Nephron (organoid): ENCODE measurements at regions not wholly inside any gene's neighbourhood (a gene's known extent, or its start where the extent isn't known, plus 50 kb on each side); places are given as distances from the start of the nearest gene placed in this dataset.
"Not testable (repeated sequence)": the region's sequence is repeated elsewhere in the genome, so short reads cannot be mapped to it uniquely, and the experiment has no call there.

Experiments used
- H3K27ac Mint-ChIP-seq, 3 experiments: 2 replicates each; pipeline ENCODE4 v1.8.0; 2020; ENCODE audit warnings: mixed read lengths in 3 of 3, mild to moderate bottlenecking in 2 of 3, moderate library complexity in 1 of 3
- H3K27me3 Mint-ChIP-seq: 2 replicates; pipeline ENCODE4 v1.8.0; 2021; ENCODE audit warnings: low read depth, mild to moderate bottlenecking, moderate library complexity, mixed read lengths
- H3K36me3 Mint-ChIP-seq: 2 replicates; pipeline ENCODE4 v1.8.0; 2020; ENCODE audit warnings: low read depth, mixed read lengths
- H3K4me1 Mint-ChIP-seq: 2 replicates; pipeline ENCODE4 v1.8.0; 2020; ENCODE audit warnings: mixed read lengths
- H3K4me3 Mint-ChIP-seq, 3 experiments: 2 replicates each; pipeline ENCODE4 v1.8.0; 2020; ENCODE audit warnings: mild to moderate bottlenecking in 3 of 3, mixed read lengths in 3 of 3, moderate library complexity in 2 of 3
- H3K9me3 Mint-ChIP-seq: 2 replicates; pipeline ENCODE4 v1.8.0; 2020; ENCODE audit warnings: mixed read lengths
- TF ChIP-seq, protein P1 (sequence below), 3 experiments: fragments of 200-600 bp; sonication (generic); IDR thresholded peaks; one replicate each; pipeline ENCODE4 v1.5.0; 2021; ENCODE audit warnings: antibody characterized with exemption in 3 of 3; ENCODE audit not compliant: unreplicated experiment in 3 of 3

GRCh38 chr4:14339715-14340114 is 662.6 kb upstream of the CPEB2 start:
- Mint-ChIP-seq H3K4me1 (no peaks in the 10 kb centered on the region), H3K9me3 (no peaks in the 10 kb centered on the region), H3K4me3 (no peak overlapping the region), H3K27ac (no peak overlapping the region), H3K27me3 (no peaks in the 10 kb centered on the region), H3K36me3 (no peaks in the 10 kb centered on the region)
- TF ChIP-seq, protein P1, sequence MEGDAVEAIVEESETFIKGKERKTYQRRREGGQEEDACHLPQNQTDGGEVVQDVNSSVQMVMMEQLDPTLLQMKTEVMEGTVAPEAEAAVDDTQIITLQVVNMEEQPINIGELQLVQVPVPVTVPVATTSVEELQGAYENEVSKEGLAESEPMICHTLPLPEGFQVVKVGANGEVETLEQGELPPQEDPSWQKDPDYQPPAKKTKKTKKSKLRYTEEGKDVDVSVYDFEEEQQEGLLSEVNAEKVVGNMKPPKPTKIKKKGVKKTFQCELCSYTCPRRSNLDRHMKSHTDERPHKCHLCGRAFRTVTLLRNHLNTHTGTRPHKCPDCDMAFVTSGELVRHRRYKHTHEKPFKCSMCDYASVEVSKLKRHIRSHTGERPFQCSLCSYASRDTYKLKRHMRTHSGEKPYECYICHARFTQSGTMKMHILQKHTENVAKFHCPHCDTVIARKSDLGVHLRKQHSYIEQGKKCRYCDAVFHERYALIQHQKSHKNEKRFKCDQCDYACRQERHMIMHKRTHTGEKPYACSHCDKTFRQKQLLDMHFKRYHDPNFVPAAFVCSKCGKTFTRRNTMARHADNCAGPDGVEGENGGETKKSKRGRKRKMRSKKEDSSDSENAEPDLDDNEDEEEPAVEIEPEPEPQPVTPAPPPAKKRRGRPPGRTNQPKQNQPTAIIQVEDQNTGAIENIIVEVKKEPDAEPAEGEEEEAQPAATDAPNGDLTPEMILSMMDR (IDR thresholded peaks at IDR 0.05; ENCODE audit: unreplicated experiment in 3 of 3) = no peak

- H3K27me3 Mint-ChIP-seq = no peaks in the 10 kb centered on the region
- H3K4me3 Mint-ChIP-seq = no peak overlapping the region
- no peaks in the 10 kb centered on the region for H3K9me3 Mint-ChIP-seq
- TF ChIP-seq, protein P1 (IDR thresholded peaks at IDR 0.05; ENCODE audit: unreplicated experiment in 3 of 3) = no peak
- H3K27ac Mint-ChIP-seq = no peak overlapping the region
- H3K4me1 Mint-ChIP-seq = peaks cover 3% of the 10 kb centered on the region
- no peaks in the 10 kb centered on the region for H3K36me3 Mint-ChIP-seq
Measured at GRCh38 chr4:14340321-14340720, 662.0 kb upstream of the CPEB2 start.

DNA sequence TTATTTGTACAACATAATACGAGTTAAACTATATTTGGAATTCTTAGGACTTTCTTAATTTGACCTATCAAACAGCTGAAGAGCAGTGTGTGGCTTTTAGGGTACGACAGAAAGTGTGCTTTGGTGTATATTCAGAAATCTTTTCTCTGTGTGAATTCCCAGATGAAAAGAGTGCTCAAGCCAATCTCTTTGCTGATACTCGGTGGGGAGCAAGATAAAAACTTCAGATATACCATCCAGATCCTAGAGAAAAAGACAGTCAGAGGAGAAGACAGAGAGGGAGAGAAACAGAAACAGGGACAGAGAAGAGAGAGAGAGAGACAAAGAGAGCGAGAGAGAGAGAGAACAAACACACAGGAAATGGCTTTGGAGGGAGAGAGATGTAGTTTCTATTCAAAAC is 658.3 kb upstream of the CPEB2 start:
- Mint-ChIP-seq H3K4me1 (peaks cover 4% of the 10 kb centered on the region), H3K9me3 (no peaks in the 10 kb centered on the region)
- TF ChIP-seq, protein P1 (IDR thresholded peaks at IDR 0.05; ENCODE audit: unreplicated experiment in 3 of 3) = no peak

DNA sequence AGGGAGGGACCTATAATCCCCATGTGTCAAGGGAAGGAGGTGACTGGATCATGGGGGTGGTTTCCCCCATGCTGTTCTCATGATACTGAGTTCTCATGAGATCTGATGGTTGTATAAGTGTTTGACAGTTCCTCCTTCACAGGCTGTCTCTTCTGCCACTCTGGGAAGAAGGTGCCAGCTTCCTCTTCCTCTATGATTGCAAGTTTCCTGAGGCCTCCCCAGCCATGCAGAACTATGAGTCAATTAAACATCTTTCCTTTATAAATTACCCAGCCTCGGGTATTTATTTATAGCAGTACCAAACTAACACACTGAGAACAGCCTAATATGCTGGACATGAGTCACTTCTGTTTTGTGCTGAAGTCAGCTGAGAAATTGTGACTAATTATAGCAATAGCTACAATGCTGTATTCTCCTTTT is 656.9 kb upstream of the CPEB2 start:
- H3K4me3 Mint-ChIP-seq = no peak overlapping the region

More for the DNA sequence above, 658.3 kb upstream of the CPEB2 start:
- no peak overlapping the region for H3K4me3 Mint-ChIP-seq
- no peaks in the 10 kb centered on the region for H3K36me3 Mint-ChIP-seq
- no peaks in the 10 kb centered on the region for H3K27me3 Mint-ChIP-seq
- no peak overlapping the region for H3K27ac Mint-ChIP-seq

DNA sequence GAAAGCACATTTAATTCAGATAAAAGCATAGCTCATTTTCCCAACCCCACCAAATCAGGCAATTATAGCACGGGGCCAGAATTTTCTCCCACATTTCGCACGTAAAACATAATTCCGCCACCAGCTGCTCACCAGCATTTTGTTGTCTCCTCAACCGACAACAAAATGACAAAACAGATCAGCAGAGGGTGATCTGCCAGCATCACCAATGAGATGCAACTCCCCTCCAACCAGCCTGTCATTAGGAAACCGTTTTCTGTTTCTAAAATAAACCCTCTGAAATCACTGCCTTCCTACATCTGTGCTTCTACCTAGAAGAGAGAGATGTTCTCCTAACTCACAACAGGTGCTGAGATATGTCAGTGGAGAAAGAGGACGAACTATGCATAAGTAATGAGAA is 654.8 kb upstream of the CPEB2 start:
- no peak overlapping the region for H3K4me3 Mint-ChIP-seq
- no peak overlapping the region for H3K27ac Mint-ChIP-seq
- peaks cover 4% of the 10 kb centered on the region for H3K4me1 Mint-ChIP-seq
- H3K27me3 Mint-ChIP-seq = no peaks in the 10 kb centered on the region
- TF ChIP-seq, protein P1 (IDR thresholded peaks at IDR 0.05; ENCODE audit: unreplicated experiment in 3 of 3) = no peak
- H3K36me3 Mint-ChIP-seq = no peaks in the 10 kb centered on the region
- H3K9me3 Mint-ChIP-seq = no peaks in the 10 kb centered on the region

More for the DNA sequence above, 656.9 kb upstream of the CPEB2 start:
- Mint-ChIP-seq H3K9me3 (no peaks in the 10 kb centered on the region), H3K4me1 (peaks cover 4% of the 10 kb centered on the region), H3K27me3 (no peaks in the 10 kb centered on the region), H3K36me3 (no peaks in the 10 kb centered on the region), H3K27ac (no peak overlapping the region)
- TF ChIP-seq, protein P1 (IDR thresholded peaks at IDR 0.05; ENCODE audit: unreplicated experiment in 3 of 3) = no peak

DNA sequence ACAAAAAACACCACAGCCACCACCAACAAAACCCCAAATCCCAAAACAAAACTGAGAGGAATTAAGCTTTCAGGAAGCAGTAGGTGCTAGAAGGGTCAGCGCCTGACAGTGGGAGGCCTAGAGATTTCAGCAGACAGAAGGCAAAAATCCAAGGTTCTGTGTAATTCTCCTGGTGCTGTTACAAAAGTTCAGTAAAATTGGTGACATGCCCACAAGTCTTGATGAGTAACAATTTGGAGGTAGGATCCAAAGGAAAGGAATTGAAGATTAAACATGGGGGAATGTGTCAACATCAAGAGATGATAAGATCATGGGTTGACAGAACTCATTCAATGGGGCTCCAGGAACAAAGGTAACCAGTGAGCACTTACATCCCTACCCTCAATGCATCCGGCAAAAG is 653.8 kb upstream of the CPEB2 start:
- Mint-ChIP-seq H3K4me3 (no peak overlapping the region), H3K27ac (no peak overlapping the region), H3K36me3 (no peaks in the 10 kb centered on the region), H3K9me3 (no peaks in the 10 kb centered on the region), H3K27me3 (no peaks in the 10 kb centered on the region), H3K4me1 (peaks cover 4% of the 10 kb centered on the region)
- TF ChIP-seq, protein P1 (IDR thresholded peaks at IDR 0.05; ENCODE audit: unreplicated experiment in 3 of 3) = no peak

- not testable (repeated sequence) for H3K27me3 Mint-ChIP-seq, H3K27ac Mint-ChIP-seq, H3K4me3 Mint-ChIP-seq, H3K9me3 Mint-ChIP-seq, H3K36me3 Mint-ChIP-seq, H3K4me1 Mint-ChIP-seq
Measured at GRCh38 chr4:14358544-14359160, 643.6 kb upstream of the CPEB2 start.
